Prostate gland (tissue), 2 donors: ENCODE measurements at regions not wholly inside any gene's neighbourhood (a gene's known extent, or its start where the extent isn't known, plus 50 kb on each side); places are given as distances from the start of the nearest gene placed in this dataset.

Experiments used
- CTCF ChIP-seq, 4 experiments: fragments of 200-600 bp in 2 of 4; fragments of 450-650 bp in 2 of 4; sonication (generic) in 2 of 4; IDR thresholded peaks; 1 replicate in 3 of 4; 2 replicates in 1 of 4; pipeline ENCODE4 v1.5.1; 2016 to 2019; ENCODE audit warnings: antibody characterized with exemption in 4 of 4, mild to moderate bottlenecking in 2 of 4, moderate library complexity in 2 of 4
- POLR2AphosphoS5 ChIP-seq: sonication (generic); formaldehyde crosslinking; IDR thresholded peaks from one replicate; pipeline ENCODE4 v1.6.1; 2017; ENCODE audit warnings: antibody characterized with exemption

GRCh38 chr12:84243686-84244085 lies 668.9 kb downstream of the SLC6A15 start:
- TF ChIP-seq CTCF (IDR thresholded peaks at IDR 0.05), result no peak
- no peak for TF ChIP-seq POLR2AphosphoS5
